ENCODE measurements at regions not wholly inside any gene's neighbourhood (a gene's known extent, or its start where the extent isn't known, plus 50 kb on each side); places are given as distances from the start of the nearest gene placed in this dataset.
"Not testable (repeated sequence)": the region's sequence is repeated elsewhere in the genome, so short reads cannot be mapped to it uniquely, and the experiment has no call there.

GRCh38 chr16:32116533-32116932 is 136.6 kb upstream of the TP53TG3D start:
- DNase-seq (ENCODE audit: low read depth): not testable (repeated sequence)

- not testable (repeated sequence) for DNase-seq (ENCODE audit: low read depth)
Measured at GRCh38 chr16:32120372-32120771, 132.7 kb upstream of the TP53TG3D start.

- not testable (repeated sequence) for DNase-seq (ENCODE audit: low read depth)
Measured at GRCh38 chr16:32120779-32121178, 132.3 kb upstream of the TP53TG3D start.

GRCh38 chr16:32121273-32121900 is 131.7 kb upstream of the TP53TG3D start:
- not testable (repeated sequence) for DNase-seq (ENCODE audit: low read depth)

- DNase-seq (ENCODE audit: low read depth): not testable (repeated sequence)
Measured at GRCh38 chr16:32152434-32152833, 100.7 kb upstream of the TP53TG3D start.

- not testable (repeated sequence) for DNase-seq (ENCODE audit: low read depth)
Measured at GRCh38 chr16:32187918-32188669, 65.0 kb upstream of the TP53TG3D start.

GRCh38 chr16:32202585-32202984 is 50.5 kb upstream of the TP53TG3D start:
- not testable (repeated sequence) for DNase-seq (ENCODE audit: low read depth)
